NT2/D1 (cell line): ENCODE measurements at regions not wholly inside any gene's neighbourhood (a gene's known extent, or its start where the extent isn't known, plus 50 kb on each side); places are given as distances from the start of the nearest gene placed in this dataset.

Source experiments
- YY1 ChIP-seq: IDR thresholded peaks from 2 replicates; pipeline ENCODE4 v1.6.1; 2011; ENCODE audit not compliant: insufficient read length, insufficient read depth
- ZNF274 ChIP-seq: IDR thresholded peaks from 2 replicates; pipeline ENCODE4 v1.6.1; 2011; ENCODE audit warnings: mild to moderate bottlenecking, low read depth, low read length

DNA sequence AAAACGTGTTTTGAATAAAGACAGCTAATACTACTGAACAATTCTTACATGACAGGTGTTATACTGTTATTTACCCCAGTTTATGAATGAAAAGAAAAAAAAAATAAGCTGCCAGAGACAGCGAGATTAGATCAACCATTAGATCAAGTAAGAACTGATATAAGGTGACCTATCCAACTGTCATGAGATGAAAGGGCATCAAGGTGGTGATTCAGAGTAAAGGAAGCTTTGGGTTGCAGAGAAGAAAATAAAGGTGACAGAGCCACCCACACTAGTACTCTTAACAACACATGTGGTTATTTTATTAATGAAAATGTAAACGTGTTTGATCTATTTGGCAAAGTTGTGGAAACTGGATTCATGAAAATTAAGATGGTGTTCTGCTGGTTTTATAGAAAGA is 435.2 kb downstream of the GABRG2 start:
- TF ChIP-seq YY1, result no peak
- TF ChIP-seq ZNF274, result no peak
